GM23338 (cell line): ENCODE measurements at regions not wholly inside any gene's neighbourhood (a gene's known extent, or its start where the extent isn't known, plus 50 kb on each side); places are given as distances from the start of the nearest gene placed in this dataset.
"Not testable (repeated sequence)": the region's sequence is repeated elsewhere in the genome, so short reads cannot be mapped to it uniquely, and the experiment has no call there.

ENCODE experiments used
- ATAC-seq: fragments of 200-7000 bp; cut with Tn5 transposase; 3 replicates; pipeline ENCODE4 v1.9.1; 2020
- DNase-seq: peaks from one replicate; pipeline ENCODE4 v3.0.0-alpha.2; 2015; ENCODE audit warnings: low spot score
- H2AFZ ChIP-seq: fragments of 200-600 bp; sonication (generic); 2 replicates; pipeline ENCODE4 v1.8.0; 2016; ENCODE audit warnings: antibody characterized with exemption, mild to moderate bottlenecking, moderate library complexity
- H3F3A ChIP-seq: fragments of 200-600 bp; sonication (generic); replicated peaks from 2 replicates; pipeline ENCODE4 v1.8.0; 2017; ENCODE audit warnings: antibody characterized with exemption, mixed run types, low read depth
- H3K27ac ChIP-seq: fragments of 200-600 bp; sonication (generic); 2 replicates; pipeline ENCODE4 v1.6.1; 2016; ENCODE audit warnings: low read depth
- H3K27me3 ChIP-seq: fragments of 200-600 bp; sonication (generic); 2 replicates; pipeline ENCODE4 v1.8.0; 2016; ENCODE audit warnings: mild to moderate bottlenecking, mixed run types, moderate library complexity; ENCODE audit not compliant: insufficient read depth
- H3K36me3 ChIP-seq: fragments of 200-600 bp; sonication (generic); 2 replicates; pipeline ENCODE4 v1.8.0; 2016; ENCODE audit warnings: mild to moderate bottlenecking; ENCODE audit not compliant: insufficient read depth
- H3K4me1 ChIP-seq: fragments of 200-600 bp; sonication (generic); 2 replicates; pipeline ENCODE4 v1.8.0; 2016; ENCODE audit warnings: mild to moderate bottlenecking, moderate library complexity; ENCODE audit not compliant: insufficient read depth
- H3K4me2 ChIP-seq: fragments of 200-600 bp; sonication (generic); 2 replicates; pipeline ENCODE4 v1.7.1; 2017; ENCODE audit warnings: mixed run types
- H3K4me3 ChIP-seq: fragments of 200-600 bp; sonication (generic); 2 replicates; pipeline ENCODE4 v1.6.1; 2016; ENCODE audit warnings: mixed run types
- H3K79me2 ChIP-seq: fragments of 200-600 bp; sonication (generic); replicated peaks from 2 replicates; pipeline ENCODE4 v1.8.0; 2017; ENCODE audit warnings: mild to moderate bottlenecking; ENCODE audit not compliant: insufficient read depth
- H3K9me2 ChIP-seq: fragments of 200-600 bp; sonication (generic); 2 replicates; pipeline ENCODE4 v1.8.0; 2017; ENCODE audit not compliant: insufficient read depth
- H4K20me1 ChIP-seq: fragments of 200-600 bp; sonication (generic); replicated peaks from 2 replicates; pipeline ENCODE4 v1.8.0; 2017; ENCODE audit warnings: mild to moderate bottlenecking; ENCODE audit not compliant: insufficient read depth
- H3K27ac Mint-ChIP-seq: 2 replicates; pipeline ENCODE4 v1.8.0; 2020; ENCODE audit warnings: inconsistent platforms, mild to moderate bottlenecking, moderate library complexity, mixed read lengths
- H3K27me3 Mint-ChIP-seq: 3 replicates; pipeline ENCODE4 v1.8.0; 2022; ENCODE audit warnings: low read depth, mild to moderate bottlenecking, moderate library complexity, mixed read lengths, inconsistent platforms; ENCODE audit not compliant: insufficient read depth, poor library complexity
- H3K36me3 Mint-ChIP-seq: 3 replicates; pipeline ENCODE4 v1.8.0; 2021; ENCODE audit warnings: low read depth, mild to moderate bottlenecking, inconsistent platforms, moderate library complexity, mixed read lengths
- H3K4me1 Mint-ChIP-seq: 3 replicates; pipeline ENCODE4 v1.8.0; 2020; ENCODE audit warnings: mild to moderate bottlenecking, inconsistent platforms, mixed read lengths
- H3K4me3 Mint-ChIP-seq: 3 replicates; pipeline ENCODE4 v1.8.0; 2021; ENCODE audit warnings: moderate library complexity, mild to moderate bottlenecking, inconsistent platforms, mixed read lengths
- H3K9me3 Mint-ChIP-seq: 3 replicates; pipeline ENCODE4 v1.8.0; 2020; ENCODE audit warnings: moderate library complexity, mild to moderate bottlenecking, inconsistent platforms, mixed read lengths
- CREB1 ChIP-seq: fragments of 250-450 bp; sonication (Bioruptor Pico); IDR thresholded peaks from 2 replicates; pipeline ENCODE4 v1.5.0; 2020; ENCODE audit warnings: low read depth, mild to moderate bottlenecking, moderate library complexity
- EZH2 ChIP-seq: fragments of 200-600 bp; sonication (generic); IDR thresholded peaks from one replicate; pipeline ENCODE4 v1.8.0; 2017; ENCODE audit warnings: antibody characterized with exemption, mild to moderate bottlenecking, low read depth; ENCODE audit not compliant: unreplicated experiment
- EZH2phosphoT487 ChIP-seq: fragments of 200-600 bp; sonication (generic); IDR thresholded peaks from one replicate; pipeline ENCODE4 v1.8.1; 2018; ENCODE audit warnings: antibody characterized with exemption; ENCODE audit not compliant: unreplicated experiment
- JUNB ChIP-seq: IDR thresholded peaks from one replicate; pipeline ENCODE4 v1.6.1; 2016; ENCODE audit warnings: antibody characterized with exemption; ENCODE audit not compliant: unreplicated experiment
- REST ChIP-seq: IDR thresholded peaks from one replicate; pipeline ENCODE4 v1.6.1; 2018; ENCODE audit warnings: antibody characterized with exemption; ENCODE audit not compliant: unreplicated experiment
- STAT1 ChIP-seq: IDR thresholded peaks from one replicate; pipeline ENCODE4 v1.6.1; 2016; ENCODE audit warnings: antibody characterized with exemption; ENCODE audit not compliant: unreplicated experiment
- ZNF114 ChIP-seq: fragments of 250-450 bp; sonication (Bioruptor Pico); IDR thresholded peaks from 2 replicates; pipeline ENCODE4 v1.5.0; 2020; ENCODE audit warnings: mild to moderate bottlenecking, moderate library complexity
- ZNF331 ChIP-seq: fragments of 250-450 bp; sonication (Bioruptor Pico); IDR thresholded peaks from 2 replicates; pipeline ENCODE4 v1.5.0; 2020; ENCODE audit warnings: low read depth, mild to moderate bottlenecking, moderate library complexity
- ZNF462 ChIP-seq: fragments of 250-450 bp; sonication (Bioruptor Pico); IDR thresholded peaks from 2 replicates; pipeline ENCODE4 v1.5.0; 2020; ENCODE audit warnings: mild to moderate bottlenecking, moderate library complexity
- TF ChIP-seq, protein P1 (sequence below), 2 experiments: fragments of 200-600 bp in 1 of 2; sonication (generic) in 1 of 2; conservative IDR thresholded peaks; 2 replicates each; pipeline versions ENCODE4 v1.5.1 to v1.6.1; 2016 to 2017; ENCODE audit warnings: antibody characterized with exemption in 2 of 2, low read depth in 2 of 2, mild to moderate bottlenecking in 2 of 2, moderate library complexity in 1 of 2

DNA sequence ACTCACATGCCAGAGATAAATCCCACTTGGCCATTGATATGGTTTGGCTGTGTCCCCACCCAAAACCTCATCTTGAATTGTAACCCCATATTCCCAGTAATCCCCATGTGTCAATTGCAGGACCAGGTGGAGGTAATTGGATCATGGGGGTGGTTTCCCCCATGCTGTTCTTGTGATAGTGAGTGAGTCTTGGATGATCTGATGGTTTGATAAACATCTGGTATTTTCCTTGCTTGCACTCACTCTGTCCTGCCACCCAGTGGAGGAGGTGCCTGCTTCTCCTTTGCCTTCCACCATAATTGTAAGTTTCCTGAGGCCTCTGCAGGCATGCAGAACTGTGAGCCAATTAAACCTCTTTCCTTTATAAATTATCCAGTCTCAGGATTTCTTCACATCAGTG lies 50.4 kb upstream of the B3GAT2 start:
- H3K79me2 ChIP-seq, H3K27ac ChIP-seq, H3F3A ChIP-seq, H3K27me3 Mint-ChIP-seq, H2AFZ ChIP-seq, ATAC-seq, H3K4me2 ChIP-seq, H3K36me3 ChIP-seq, H3K4me1 ChIP-seq, H3K4me3 Mint-ChIP-seq, H3K27me3 ChIP-seq, H3K9me2 ChIP-seq, H4K20me1 ChIP-seq, H3K27ac Mint-ChIP-seq, H3K36me3 Mint-ChIP-seq, H3K4me3 ChIP-seq, H3K4me1 Mint-ChIP-seq: not testable (repeated sequence)
- peaks cover 22% of the 10 kb centered on the region; the same call in 2 of the 3 replicates for H3K9me3 Mint-ChIP-seq
- TF ChIP-seq, protein P1, sequence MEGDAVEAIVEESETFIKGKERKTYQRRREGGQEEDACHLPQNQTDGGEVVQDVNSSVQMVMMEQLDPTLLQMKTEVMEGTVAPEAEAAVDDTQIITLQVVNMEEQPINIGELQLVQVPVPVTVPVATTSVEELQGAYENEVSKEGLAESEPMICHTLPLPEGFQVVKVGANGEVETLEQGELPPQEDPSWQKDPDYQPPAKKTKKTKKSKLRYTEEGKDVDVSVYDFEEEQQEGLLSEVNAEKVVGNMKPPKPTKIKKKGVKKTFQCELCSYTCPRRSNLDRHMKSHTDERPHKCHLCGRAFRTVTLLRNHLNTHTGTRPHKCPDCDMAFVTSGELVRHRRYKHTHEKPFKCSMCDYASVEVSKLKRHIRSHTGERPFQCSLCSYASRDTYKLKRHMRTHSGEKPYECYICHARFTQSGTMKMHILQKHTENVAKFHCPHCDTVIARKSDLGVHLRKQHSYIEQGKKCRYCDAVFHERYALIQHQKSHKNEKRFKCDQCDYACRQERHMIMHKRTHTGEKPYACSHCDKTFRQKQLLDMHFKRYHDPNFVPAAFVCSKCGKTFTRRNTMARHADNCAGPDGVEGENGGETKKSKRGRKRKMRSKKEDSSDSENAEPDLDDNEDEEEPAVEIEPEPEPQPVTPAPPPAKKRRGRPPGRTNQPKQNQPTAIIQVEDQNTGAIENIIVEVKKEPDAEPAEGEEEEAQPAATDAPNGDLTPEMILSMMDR (conservative IDR thresholded peaks at IDR 0.05; ENCODE audit: low read depth in 2 of 2): peak; percentile 43 to 55
- peak; percentile 10 for DNase-seq

DNA sequence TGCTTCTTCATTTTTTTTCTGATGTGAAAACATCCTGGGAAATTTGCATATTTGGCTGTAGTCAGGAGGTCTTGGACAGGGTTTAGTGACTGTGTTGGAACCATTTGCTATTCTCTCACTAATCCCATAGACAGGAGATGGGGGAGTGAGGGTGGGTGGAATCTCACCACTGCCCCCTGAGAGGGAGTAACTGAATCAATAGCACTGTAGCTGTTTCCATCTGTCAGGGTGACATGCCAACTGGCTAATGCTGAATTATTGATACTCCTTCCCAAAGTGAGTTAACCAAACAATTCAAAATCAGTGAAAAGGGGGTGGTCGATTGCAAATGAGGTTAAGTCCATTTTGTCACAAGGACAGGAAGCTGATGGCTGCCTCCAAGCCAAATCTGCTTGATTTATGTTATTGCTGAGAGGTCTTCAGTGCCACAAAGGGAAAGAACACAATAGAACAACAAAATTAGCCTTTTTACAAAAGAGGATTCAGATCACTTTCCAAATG lies 55.1 kb upstream of the B3GAT2 start:
- TF ChIP-seq ZNF114 (CRISPR knock-in tag) (no peak), CREB1 (CRISPR knock-in tag) (no peak), EZH2 (no peak), EZH2phosphoT487 (no peak), STAT1 (no peak), ZNF331 (CRISPR knock-in tag) (no peak), REST (no peak), JUNB (no peak), ZNF462 (CRISPR knock-in tag) (no peak)
- no peak for DNase-seq

More for the DNA sequence above, 55.1 kb upstream of the B3GAT2 start:
- H4K20me1 ChIP-seq: no peaks in the 10 kb centered on the region
- Mint-ChIP-seq H3K36me3 (no peaks in the 10 kb centered on the region), H3K4me3 (no peak overlapping the region), H3K27ac (0 out of 2 replicates have a peak overlapping the region, but pooled peaks have one; percentile 46), H3K9me3 (peaks cover 5% of the 10 kb centered on the region; the same call in 1 of the 3 replicates), H3K4me1 (peaks cover 13% of the 10 kb centered on the region), H3K27me3 (no peaks in the 10 kb centered on the region)
- no peak for ATAC-seq
- no peaks in the 10 kb centered on the region for H3K27me3 ChIP-seq
- no peak overlapping the region for H3K4me3 ChIP-seq
- no peaks in the 10 kb centered on the region for H3K9me2 ChIP-seq
- no peaks in the 10 kb centered on the region for H3K79me2 ChIP-seq
- H3F3A ChIP-seq: no peaks in the 10 kb centered on the region
- H3K27ac ChIP-seq: no peak overlapping the region
- H3K36me3 ChIP-seq: no peaks in the 10 kb centered on the region
- H2AFZ ChIP-seq: peak overlapping the region; percentile 85; the same call in 1 of the 2 replicates
- peaks cover 9% of the 10 kb centered on the region for H3K4me1 ChIP-seq
- no peak overlapping the region for H3K4me2 ChIP-seq
